HUES6 (cell line): ENCODE measurements at regions not wholly inside any gene's neighbourhood (a gene's known extent, or its start where the extent isn't known, plus 50 kb on each side); places are given as distances from the start of the nearest gene placed in this dataset.
"Not testable (repeated sequence)": the region's sequence is repeated elsewhere in the genome, so short reads cannot be mapped to it uniquely, and the experiment has no call there.

Source experiments
- H3K27ac ChIP-seq: 2 replicates; pipeline ENCODE4 v1.7.0; 2013; ENCODE audit warnings: low read depth, mild to moderate bottlenecking, low read length, inconsistent platforms
- H3K27me3 ChIP-seq: 2 replicates; pipeline ENCODE4 v1.6.1; 2013; ENCODE audit warnings: low read length; ENCODE audit not compliant: control insufficient read depth, insufficient read depth
- H3K36me3 ChIP-seq: 2 replicates; pipeline ENCODE4 v1.6.1; 2013; ENCODE audit warnings: low read length; ENCODE audit not compliant: control insufficient read depth, insufficient read depth
- H3K4me1 ChIP-seq: 2 replicates; pipeline ENCODE4 v1.6.1; 2013; ENCODE audit warnings: low read length; ENCODE audit not compliant: control insufficient read depth, insufficient read depth
- H3K4me3 ChIP-seq: 2 replicates; pipeline ENCODE4 v1.5.1; 2013; ENCODE audit warnings: low read depth, low read length
- H3K9ac ChIP-seq: one replicate; pipeline ENCODE4 v1.6.1; 2013; ENCODE audit warnings: mild to moderate bottlenecking, low read length
- H3K9me3 ChIP-seq: 2 replicates; pipeline ENCODE4 v1.6.1; 2013; ENCODE audit warnings: low read depth, low read length; ENCODE audit not compliant: control insufficient read depth, insufficient read depth

DNA sequence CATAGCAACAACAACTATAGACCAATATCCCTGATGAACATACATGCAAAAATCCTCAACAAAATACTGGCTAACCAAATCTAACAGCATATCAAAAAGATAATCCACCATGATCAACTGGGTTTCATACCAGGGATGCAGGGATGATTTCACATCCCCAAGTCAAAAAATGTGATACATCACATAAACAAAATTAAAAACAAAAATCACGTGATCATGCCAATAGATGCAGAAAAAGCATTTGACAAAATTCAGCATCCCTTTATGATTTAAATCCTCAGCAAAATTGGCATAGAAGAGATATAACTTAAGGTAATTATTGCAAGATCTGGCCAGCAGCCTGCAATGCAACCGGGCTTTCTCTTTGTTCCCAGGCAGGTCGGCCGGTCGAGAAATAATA is 735.1 kb upstream of the SGO1 start:
- not testable (repeated sequence) for H3K27ac ChIP-seq, H3K36me3 ChIP-seq, H3K9ac ChIP-seq, H3K4me3 ChIP-seq, H3K9me3 ChIP-seq, H3K27me3 ChIP-seq
- H3K4me1 ChIP-seq, result peaks cover 11% of the 10 kb centered on the region; the same call in 1 of the 2 replicates

DNA sequence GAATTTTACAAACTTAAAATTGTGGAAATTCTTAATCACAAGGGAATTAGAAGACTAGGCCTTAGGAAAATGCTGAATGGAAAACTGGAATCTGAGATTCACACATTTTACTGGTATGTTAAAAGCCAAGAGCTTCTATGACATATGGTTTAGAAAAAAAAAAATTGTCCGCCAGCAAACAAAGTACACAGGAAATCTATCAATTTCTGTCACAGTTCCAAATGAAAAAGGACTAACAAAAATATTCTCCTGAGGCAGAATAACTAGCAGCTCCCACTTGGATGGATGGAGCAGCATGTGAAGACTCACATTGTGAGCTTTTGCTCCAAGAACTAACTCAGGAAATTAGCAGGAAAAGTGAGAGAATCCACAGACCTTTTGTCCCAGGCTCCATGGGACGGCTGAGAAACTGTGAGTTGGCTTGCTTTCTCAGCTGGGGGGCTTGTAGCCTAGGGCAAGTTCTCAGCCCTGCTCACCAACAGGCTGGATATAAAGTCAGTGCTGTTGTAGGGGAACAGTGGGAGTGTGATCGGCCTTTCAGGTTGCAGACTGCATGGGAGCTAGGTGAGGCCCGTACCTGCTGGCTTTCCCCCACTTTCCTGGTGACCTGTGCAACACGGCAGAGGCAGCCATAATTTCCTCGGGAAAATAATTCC is 731.1 kb upstream of the SGO1 start:
- Histone ChIP-seq H3K27me3 (no peaks in the 10 kb centered on the region), H3K9me3 (peaks cover 4% of the 10 kb centered on the region; the same call in 1 of the 2 replicates), H3K27ac (no peak overlapping the region), H3K9ac (no peak overlapping the region), H3K4me3 (no peak overlapping the region), H3K4me1 (peaks cover 11% of the 10 kb centered on the region; the same call in 1 of the 2 replicates), H3K36me3 (no peaks in the 10 kb centered on the region)

DNA sequence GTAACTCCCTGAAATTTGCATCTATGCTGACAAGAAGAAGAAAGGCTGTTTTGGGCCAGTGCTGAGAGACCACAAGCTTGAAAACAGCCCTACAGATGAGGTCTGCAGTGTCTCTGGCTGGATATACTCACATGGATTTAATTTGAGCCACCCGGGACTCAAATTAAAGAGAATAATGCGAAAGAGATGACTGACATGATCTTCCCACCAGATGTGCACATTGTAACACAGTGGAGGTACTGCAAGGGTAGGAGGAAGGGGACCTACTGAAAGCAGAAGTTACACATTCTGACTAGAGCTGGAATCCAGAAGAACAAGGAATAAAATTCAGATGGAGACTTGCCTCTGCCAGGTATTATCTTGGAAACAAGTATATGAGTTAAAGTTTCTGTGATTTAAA is 728.3 kb upstream of the SGO1 start:
- Histone ChIP-seq H3K9ac (no peak overlapping the region), H3K4me1 (peaks cover 11% of the 10 kb centered on the region; the same call in 1 of the 2 replicates), H3K9me3 (no peaks in the 10 kb centered on the region), H3K27me3 (no peaks in the 10 kb centered on the region), H3K36me3 (no peaks in the 10 kb centered on the region), H3K27ac (no peak overlapping the region), H3K4me3 (no peak overlapping the region)

DNA sequence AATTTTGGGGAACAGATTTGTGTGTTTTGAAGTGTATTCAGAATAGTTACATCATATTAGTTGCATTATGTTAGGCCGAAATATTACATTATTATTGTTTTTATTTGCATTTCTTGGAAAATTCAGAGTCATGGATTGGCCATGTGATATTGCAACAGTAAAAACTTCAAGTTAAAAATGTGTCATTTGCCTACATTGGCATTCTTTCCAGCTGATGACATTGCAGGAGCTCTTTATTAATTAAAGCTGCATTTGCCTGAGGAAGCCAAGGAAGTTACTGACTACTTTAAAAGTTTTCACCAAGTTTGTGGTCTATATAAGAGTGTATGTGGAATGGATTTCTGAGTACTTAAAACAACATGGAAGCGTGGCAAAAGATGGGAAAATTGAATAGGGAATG is 726.4 kb upstream of the SGO1 start:
- Histone ChIP-seq H3K4me3 (no peak overlapping the region), H3K36me3 (no peaks in the 10 kb centered on the region), H3K27me3 (no peaks in the 10 kb centered on the region), H3K9ac (no peak overlapping the region), H3K9me3 (no peaks in the 10 kb centered on the region), H3K27ac (no peak overlapping the region), H3K4me1 (peaks cover 9% of the 10 kb centered on the region; the same call in 1 of the 2 replicates)

DNA sequence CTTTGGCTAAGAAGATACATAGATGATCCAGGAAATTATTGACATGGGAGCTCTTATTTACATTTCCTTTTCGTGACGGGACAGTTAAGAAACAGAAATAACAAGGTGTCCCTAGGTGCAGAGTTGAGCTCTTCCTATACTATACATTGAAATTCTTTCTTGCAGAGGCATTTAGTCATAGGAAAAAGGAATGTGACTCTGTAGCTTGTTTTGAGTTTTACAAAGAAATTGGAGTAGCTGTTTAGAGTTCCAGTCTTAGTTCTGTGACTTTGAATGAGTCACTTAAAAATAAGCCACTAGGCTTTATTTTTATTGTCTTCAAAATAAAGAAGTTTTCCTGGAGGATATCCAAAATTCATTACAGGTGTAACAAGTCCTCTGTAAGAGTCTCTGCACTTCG is 723.5 kb upstream of the SGO1 start:
- Histone ChIP-seq H3K9ac (no peak overlapping the region), H3K9me3 (no peaks in the 10 kb centered on the region), H3K36me3 (no peaks in the 10 kb centered on the region), H3K27me3 (no peaks in the 10 kb centered on the region), H3K4me3 (no peak overlapping the region), H3K4me1 (peaks cover 7% of the 10 kb centered on the region; the same call in 1 of the 2 replicates), H3K27ac (no peak overlapping the region)

DNA sequence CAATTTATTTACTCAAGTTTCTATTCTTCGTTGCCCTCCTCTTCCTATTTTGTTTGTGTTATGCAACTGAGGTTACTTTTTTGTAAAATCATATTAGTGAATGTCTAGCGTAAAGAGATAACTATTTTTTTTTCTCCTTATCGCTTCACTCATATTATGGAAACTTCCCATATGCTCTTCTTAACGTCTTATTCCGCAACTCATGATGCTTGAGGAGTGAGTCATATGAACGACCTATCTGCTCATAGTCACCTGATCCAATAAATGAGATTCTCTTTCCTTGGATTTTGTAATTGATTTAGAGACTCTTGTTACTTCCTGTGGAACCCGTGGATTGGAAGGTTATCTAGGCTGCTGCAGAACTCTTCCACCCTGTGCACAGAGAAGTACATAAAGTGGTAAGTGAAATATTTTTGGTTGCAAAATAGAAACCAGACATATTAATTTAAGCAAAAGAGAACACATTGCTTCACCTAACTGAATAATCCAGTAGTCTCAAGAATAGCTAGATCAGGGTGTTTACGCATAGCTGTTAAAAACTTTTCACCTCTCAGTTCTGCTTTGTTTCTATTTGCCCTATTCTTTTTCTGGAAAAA is 719.3 kb upstream of the SGO1 start:
- no peak overlapping the region for H3K9ac ChIP-seq
- no peaks in the 10 kb centered on the region for H3K9me3 ChIP-seq
- no peak overlapping the region for H3K27ac ChIP-seq
- H3K4me1 ChIP-seq, result peaks cover 9% of the 10 kb centered on the region; the same call in 1 of the 2 replicates
- no peaks in the 10 kb centered on the region for H3K36me3 ChIP-seq
- no peak overlapping the region for H3K4me3 ChIP-seq
- no peaks in the 10 kb centered on the region for H3K27me3 ChIP-seq

DNA sequence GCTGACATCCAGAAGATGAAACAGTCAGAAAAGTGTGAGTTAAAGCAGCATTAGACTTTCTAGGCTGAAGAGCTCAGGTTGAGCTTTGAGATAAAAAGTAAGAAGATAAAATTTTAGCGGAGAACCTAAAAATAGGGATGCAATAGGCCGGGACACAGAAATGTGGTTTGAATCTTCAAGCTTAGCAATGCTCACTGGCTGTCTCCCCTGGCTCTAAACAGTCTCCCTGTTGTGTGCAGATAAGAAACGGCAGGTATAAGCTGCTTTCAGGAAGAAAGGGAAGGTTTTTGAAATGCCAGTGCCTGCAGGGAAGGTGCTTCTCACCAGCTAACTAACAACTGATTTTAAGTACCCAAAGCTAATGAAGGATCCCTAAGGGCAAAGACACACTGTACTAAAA is 718.7 kb upstream of the SGO1 start:
- H3K27me3 ChIP-seq, result no peaks in the 10 kb centered on the region
- H3K4me3 ChIP-seq, result no peak overlapping the region
- H3K9ac ChIP-seq, result no peak overlapping the region
- no peak overlapping the region for H3K27ac ChIP-seq
- no peaks in the 10 kb centered on the region for H3K36me3 ChIP-seq
- H3K9me3 ChIP-seq, result no peaks in the 10 kb centered on the region
- H3K4me1 ChIP-seq, result peaks cover 9% of the 10 kb centered on the region; the same call in 1 of the 2 replicates

DNA sequence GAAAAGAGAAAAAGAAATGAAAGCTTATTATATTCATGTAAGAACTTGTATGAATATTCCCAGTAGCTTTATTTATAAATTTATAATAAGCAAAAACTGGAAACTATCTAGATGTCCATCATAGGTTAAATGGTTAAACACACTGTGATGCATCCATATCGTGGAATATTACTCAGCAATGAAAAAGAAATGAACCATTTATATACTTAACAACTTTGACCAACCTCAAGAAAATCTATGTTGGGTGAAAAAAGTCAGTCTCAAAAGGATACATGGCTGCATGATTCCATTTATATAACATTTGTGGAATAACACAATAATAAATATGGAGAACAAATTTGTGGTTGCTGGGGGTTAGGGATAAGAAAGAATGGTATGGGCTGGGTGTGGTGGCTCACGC is 713.0 kb upstream of the SGO1 start:
- Histone ChIP-seq H3K9me3 (no peaks in the 10 kb centered on the region), H3K4me1 (no peaks in the 10 kb centered on the region), H3K27ac (no peak overlapping the region), H3K9ac (no peak overlapping the region), H3K36me3 (no peaks in the 10 kb centered on the region), H3K4me3 (no peak overlapping the region), H3K27me3 (no peaks in the 10 kb centered on the region)

DNA sequence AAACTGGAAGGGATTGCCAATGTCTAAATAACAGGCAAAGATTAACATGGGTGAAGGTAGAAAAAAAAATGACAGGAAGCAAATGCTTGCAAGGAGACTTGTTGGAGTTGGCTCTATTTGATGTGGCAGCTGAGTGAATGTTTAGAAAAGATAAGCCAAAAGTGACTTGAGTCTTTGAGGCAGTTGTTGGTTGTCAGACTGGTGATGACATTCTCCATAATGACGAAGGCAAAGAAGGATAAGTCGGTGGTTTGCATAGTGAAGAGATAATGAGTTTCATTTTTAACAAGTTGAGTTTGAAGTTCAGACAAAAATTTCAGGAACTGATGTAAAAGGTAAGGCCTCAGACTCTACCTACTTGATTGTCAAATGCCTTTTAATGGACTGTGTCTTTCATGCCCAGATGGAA is 704.1 kb upstream of the SGO1 start:
- Histone ChIP-seq H3K27me3 (no peaks in the 10 kb centered on the region), H3K4me3 (no peak overlapping the region), H3K36me3 (no peaks in the 10 kb centered on the region), H3K9me3 (no peaks in the 10 kb centered on the region), H3K27ac (no peak overlapping the region), H3K9ac (no peak overlapping the region), H3K4me1 (no peaks in the 10 kb centered on the region)

DNA sequence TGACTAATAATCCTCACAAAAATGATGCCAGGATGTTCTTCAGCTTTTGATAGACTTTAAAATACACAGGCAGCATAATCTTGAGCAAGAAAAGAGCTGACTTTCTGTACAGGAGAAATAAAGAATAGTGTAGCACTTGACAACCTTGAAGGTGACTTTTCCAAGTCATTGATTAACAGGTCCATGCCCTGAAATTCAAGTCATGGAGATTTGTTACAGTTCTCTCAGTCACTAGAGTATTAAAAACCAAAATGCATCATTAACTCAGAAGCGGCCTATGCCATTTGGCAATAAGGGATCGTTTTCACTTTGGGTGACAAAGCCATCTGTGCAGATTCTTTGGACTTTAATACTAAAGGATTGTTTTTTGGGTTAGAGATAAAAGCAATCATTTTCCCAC is 692.7 kb upstream of the SGO1 start:
- Histone ChIP-seq H3K4me3 (no peak overlapping the region), H3K36me3 (no peaks in the 10 kb centered on the region), H3K9me3 (no peaks in the 10 kb centered on the region), H3K4me1 (no peaks in the 10 kb centered on the region), H3K9ac (no peak overlapping the region), H3K27ac (no peak overlapping the region), H3K27me3 (no peaks in the 10 kb centered on the region)

DNA sequence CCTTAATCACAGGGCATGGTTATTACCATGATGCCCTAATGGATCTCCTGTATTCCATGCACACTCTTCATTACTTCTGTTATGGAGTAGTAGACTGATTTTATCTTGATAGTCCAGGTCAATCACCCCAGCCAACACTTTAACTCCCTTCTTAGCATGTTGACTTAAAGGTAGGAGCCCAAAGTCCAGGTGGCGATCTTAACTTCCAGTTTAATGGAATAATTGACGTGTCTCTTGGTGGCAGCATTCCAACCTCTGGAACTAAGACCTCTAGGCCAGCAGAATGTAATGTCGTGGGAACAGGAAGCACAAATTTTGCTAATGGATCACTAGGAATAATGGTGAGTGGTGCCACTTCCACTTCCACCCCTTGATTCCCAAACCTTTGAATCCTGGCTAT is 687.2 kb upstream of the SGO1 start:
- no peaks in the 10 kb centered on the region for H3K36me3 ChIP-seq
- no peaks in the 10 kb centered on the region for H3K4me1 ChIP-seq
- H3K27ac ChIP-seq, result no peak overlapping the region
- H3K9me3 ChIP-seq, result no peaks in the 10 kb centered on the region
- H3K4me3 ChIP-seq, result no peak overlapping the region
- H3K27me3 ChIP-seq, result no peaks in the 10 kb centered on the region
- H3K9ac ChIP-seq, result no peak overlapping the region
